ENCODE measurements at regions not wholly inside any gene's neighbourhood (a gene's known extent, or its start where the extent isn't known, plus 50 kb on each side); places are given as distances from the start of the nearest gene placed in this dataset.

DNA sequence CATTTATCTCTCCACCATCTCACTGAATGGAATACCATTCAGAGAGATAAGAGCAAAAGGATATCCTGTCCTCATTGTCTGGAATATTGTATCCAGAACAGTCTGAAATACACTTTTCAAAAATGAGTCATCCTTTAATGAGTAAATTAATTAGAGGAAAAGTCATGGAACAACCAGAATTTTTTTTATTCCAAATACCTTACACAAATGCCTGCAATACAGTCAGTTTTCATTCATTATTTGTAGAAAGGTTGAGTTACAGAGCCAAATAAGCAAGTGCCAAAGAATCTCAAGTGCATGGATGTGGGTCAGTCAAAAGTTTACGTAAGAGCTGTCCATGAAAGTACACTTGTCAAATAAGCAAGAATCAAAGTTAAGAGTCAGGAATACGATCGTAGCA, 482.6 kb downstream of the IPMK start:
- no peak for DNase-seq

DNA sequence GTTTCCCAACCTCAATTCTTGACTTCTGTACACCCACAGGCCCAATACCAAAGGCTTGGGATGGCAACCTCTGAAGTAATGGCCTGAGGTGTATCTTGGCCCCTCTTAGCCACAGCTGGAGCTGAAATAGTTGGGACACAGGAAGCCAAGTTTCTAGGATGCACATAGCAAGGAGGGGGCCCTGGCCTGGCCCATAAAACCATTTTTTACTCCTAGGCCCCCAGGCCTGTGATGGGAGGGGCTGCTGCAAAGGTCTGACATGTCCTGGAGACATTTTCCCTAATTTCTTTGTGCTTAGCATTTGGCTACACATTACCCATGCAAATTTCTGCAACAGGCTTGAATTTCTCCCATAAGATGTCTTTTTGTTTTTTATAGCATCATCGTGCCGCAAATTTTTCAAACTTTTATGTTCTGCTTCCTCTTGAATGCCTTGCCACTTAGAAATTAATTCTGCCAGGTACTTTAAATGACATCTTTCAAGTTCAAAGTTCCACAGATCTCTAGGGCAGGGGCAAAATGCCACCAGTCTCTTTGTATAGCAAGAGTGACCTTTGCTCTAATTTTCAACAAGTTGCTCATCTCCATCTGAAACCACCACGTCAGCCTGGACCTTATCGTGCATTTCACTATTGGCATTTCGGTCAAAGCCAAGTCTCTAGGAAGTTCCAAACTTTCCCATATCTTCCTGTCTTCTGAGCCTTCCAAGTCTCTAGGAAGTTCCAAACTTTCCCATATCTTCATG, 490.8 kb downstream of the IPMK start:
- DNase-seq: no peak

DNA sequence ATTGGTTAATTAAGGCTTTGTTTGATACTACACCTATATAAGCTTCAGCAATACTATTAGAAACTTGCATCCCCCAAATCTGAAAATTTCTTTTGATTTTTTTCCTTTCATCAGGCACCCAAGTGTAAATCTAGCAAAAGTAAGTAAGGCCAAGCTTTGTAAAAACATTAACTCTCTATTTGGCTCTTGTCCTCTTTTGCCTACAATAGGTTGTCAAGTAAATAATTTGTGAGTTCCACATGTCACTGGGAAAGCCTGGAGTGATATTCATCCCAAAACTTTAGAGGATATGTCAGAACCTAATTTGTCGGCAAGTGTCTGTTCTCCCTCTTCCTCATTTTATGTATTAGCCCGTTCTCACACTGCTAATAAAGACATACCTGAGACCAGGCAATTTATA, 492.4 kb downstream of the IPMK start:
- no peak for DNase-seq

DNA sequence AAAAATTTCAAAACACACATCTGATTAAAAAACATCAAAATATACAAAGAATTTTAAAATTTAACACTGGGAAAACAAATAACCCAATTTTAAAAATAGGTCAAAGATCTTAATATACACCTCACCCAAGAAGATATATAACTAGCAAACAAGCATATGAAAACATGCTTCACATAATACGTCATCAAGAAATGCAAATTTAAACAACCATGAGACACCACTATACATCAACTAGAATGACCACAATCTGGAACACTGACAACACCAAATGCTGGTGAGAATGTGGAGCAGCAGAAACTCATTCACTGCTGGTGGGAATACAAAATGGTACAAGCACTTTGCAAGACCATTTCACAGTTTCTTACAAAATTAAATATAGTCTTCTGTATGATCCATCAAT, 498.4 kb downstream of the IPMK start:
- no peak for DNase-seq

DNA sequence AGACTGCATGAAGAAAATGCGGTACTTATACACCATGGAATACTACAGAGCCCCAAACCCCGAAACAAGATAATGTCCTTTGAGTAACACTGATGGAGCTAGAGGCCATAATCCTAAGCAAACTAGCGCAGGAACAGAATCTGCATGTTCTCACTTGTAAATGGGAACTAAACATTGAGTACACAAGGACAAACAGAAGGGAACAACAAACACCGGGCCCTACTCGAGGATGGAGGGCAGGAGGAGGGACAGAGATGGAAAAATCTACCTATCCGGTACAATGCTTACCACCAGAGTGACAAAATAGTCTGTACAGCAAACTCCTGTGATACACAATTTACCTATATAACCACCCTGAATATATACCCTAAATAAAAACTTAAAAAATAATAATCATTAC, 507.9 kb downstream of the IPMK start:
- DNase-seq: no peak

DNA sequence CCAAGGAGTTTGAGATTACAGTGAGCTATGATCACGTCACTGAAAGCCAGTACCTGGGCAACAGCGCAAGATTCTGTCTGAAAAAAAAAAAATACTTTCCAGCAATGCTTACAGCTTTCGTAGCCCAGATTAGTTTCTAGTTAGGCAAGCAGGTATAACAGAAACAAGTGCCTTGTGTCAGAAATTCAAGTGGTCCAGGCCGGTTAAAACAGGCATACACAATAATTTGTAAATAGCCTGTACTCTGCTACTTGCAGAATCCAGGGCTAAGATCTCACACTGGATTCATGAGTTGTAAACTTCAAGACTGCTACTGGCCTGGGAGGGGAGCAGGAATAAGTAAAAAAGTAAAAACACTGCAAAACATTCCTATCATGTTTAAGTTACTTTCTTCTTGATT, 512.9 kb downstream of the IPMK start:
- no peak for DNase-seq

DNA sequence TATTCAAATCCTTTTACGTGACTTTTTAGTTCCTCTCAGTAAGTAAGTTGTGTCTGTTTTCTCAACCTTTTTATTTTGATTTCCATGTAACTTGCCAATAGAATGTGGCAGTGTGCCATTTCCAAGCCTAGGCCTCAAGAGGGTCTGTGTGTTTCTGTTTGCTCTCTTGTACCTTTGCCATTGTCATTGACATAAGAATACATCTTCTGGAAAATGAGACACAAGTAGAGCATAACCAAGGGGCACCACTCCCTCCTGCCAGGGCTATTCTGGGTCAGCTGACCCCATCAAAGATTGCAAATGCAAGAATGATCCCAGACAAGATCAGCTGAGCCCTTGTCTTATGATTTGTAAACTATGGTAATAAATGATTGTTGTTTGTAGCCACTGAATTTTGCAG, 524.0 kb downstream of the IPMK start:
- peak; percentile 56 for DNase-seq

DNA sequence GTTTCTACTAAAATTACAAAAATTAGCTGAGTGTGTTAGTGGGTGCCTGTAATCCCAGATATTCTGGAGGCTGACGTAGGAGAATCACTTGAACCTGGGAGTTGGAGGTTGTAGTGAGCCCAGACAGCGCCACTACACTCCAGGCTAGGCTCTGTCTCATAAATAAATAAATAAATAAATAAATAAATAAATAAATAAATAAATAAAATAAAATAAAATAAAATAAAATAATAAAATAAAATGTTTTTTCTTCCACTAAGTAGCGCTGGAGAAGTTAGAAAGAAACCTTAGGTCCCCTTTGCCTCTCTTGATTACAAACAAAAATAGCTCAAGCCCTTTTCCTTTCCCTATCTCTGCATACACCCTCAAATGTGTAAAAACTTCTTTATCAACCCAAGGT, 525.9 kb downstream of the IPMK start:
- no peak for DNase-seq

DNA sequence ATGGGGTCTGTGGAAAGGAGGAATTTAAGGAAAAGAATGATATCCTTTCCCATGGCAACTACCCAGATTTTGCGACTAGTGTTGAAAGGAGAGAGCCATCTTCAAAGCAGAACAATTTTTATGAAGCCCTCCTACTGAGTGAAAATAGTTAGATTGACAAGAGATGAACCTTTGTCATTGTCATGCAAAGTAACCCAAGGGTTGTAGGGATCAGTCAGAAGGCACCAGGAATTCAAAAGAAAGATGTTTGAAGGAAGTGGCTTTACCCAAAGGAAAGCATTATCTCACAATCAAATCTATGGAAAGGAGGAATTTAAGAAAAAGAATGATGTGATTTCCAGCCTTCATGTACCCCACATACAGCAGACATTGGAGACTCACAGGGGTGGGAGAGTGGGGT, 544.4 kb downstream of the IPMK start:
- no peak for DNase-seq

DNA sequence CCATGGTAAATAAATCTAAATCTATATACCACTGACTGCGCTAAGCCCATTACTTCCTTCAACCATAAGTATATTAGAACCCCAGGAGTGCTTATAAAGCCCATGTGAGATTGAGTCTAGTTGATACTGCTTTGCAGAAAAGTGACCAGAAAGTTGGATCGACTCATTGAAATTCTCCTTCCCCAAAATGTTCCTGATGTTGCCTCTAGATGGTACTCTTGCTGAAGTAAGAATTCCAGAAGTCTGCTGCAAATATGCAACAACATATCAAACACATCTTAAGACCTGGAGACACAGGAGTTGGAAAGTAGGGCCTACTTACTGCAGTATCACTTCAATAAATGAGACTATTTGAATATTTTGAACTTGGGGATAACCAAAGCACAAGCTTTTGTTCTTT, 550.8 kb downstream of the IPMK start:
- no peak for DNase-seq

DNA sequence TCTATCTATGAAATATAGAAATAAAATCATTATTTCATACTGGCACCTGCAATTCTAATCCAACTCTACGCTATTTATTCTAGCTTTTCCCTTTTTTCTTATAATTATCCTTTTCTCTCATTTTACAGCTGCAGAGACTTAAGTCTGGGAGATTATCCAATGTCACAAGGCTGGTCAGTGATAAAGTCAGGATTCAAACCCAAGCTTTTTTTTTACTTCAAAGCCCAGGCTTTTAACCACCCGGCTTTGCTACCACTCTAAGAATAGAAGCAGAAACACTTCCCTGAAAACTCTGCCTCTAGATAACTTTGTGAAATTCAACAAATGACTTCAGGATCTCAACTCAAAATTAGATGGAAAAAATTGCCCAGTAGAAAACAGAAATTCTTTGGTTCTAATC, 552.5 kb downstream of the IPMK start:
- no peak for DNase-seq

DNA sequence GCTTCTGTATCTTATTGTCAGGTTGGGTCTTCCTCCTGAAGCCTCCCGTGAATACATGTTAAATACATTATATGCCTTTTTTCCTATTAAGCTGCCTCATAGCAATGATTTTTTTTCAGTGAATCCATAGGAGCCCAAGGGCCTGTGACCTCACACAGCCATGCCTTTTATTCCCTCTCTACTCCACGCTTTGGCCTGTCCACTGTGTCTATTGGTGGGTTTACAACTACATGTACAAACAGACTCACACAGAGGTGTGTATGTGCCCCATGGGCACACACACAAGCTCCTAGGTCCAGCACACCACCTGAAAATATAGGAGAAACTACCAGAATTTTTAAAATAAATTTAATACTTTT, 560.4 kb downstream of the IPMK start:
- DNase-seq: no peak

DNA sequence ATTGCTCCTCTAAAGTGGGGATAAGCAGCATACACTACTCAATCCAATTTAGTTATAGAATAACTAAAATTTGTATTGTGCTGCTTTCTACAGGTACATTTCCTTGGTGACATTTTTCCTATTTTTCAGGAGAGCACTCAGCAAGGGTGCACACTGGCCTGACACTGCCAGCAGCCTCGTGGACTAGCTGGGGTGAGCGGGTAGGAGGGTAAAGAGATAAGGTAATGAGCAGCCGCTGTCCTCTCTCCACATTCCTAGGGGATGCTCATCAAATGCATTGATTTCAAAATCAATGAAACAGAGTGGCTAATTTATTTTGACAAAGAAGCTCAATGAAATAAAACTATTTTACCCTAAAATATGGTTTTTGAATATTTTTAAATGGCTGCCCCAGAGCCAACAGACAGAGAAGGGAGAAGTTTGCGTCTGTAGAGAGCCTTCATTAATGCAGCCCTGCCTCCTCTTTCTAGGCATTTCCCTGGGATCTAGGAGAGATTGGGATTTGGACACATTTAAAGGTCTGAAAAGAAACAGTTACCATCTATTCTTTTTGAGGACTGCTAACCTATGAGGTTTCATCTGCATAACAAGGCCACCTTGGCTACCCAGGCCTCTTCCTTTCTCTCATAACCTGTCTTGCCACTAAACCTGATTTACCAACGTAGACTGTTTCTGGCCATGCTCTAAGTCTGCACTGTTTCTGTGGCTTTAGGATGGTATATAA, 561.0 kb downstream of the IPMK start:
- no peak for DNase-seq

DNA sequence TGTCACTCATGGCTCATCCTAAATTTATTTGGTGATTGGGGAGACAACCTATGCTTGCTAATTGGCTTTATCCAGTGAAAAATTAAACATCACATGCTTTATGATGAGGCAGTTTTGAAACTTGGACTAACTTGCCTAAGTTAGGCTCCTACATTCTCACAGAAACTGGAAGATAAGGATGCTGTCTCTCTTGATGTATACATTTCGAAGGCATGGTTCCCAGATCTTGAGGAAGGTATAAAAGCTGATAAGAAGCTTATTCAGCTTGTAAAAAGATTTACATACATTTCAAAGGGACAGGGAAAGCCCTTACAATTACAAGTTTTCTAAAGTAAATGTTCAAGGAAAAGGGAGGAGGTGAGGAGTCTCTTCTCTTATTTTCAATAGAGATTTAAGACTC, 561.7 kb downstream of the IPMK start:
- DNase-seq: no peak

DNA sequence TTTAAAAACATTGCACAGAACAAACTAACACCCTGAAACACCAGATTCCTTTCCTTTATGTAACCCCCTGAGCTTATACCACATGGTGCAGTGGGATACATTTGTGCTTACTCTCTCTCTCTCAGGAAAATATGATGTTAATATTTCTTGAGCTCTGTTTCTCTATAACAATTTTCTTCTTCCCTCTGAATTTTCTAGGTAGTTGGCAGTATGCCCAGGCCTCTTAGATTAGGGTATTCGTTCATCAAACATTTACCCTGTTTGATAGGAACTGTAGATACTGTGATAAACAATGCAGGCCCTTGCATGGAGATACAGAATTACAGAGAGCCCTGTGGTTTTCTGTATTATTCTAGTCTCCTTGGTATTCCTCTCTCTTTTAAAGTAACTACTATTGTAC, 567.8 kb downstream of the IPMK start:
- DNase-seq: peak; percentile 43

DNA sequence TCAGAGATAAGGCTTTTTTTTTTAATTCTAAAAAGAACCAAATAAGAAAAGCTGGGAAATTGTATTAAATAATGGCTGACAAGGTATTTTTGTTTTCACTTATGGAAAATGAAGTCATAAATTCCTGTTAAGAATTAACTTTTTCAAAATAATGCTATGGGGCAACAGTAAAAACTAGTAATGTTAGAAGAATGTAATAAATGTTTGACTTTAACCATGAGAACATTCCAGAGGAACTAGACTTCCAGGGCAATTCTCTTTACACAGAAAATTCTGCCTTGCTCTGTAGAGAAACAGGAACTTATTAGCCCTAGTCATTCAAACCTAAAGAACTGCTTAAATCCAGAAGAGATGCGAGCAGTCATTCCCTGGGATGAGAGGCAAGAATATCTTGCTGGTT, 571.1 kb downstream of the IPMK start:
- no peak for DNase-seq

DNA sequence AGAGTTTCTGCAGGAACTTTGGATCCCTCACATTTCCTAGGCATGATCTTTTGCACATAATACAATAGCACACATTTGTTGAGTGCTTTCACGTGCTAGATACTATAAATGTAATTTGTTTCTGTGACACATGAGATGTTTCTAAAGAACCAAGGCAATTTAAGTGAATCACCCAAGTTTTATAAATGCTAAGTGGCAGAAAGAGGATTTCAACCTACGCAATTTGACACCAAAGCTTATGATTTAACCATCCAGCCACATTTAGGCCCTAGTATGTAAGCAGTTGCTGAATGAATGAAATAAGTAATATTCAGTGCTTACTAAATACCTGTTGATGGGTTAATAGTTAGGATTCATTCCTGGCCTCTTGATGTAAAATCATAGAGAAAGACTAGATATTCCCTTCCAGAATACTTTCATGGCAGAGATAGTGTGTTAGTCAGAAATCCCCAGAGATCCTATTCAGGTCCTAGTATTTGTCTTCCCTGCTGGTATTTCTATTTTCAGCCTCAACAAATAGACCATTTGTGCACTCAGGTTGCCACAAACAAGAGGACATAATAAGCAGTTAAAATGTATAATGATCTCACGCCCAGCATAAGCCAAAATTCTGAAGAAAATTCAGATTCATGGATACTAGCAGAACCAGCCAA, 572.6 kb downstream of the IPMK start:
- peak; percentile 71 for DNase-seq

DNA sequence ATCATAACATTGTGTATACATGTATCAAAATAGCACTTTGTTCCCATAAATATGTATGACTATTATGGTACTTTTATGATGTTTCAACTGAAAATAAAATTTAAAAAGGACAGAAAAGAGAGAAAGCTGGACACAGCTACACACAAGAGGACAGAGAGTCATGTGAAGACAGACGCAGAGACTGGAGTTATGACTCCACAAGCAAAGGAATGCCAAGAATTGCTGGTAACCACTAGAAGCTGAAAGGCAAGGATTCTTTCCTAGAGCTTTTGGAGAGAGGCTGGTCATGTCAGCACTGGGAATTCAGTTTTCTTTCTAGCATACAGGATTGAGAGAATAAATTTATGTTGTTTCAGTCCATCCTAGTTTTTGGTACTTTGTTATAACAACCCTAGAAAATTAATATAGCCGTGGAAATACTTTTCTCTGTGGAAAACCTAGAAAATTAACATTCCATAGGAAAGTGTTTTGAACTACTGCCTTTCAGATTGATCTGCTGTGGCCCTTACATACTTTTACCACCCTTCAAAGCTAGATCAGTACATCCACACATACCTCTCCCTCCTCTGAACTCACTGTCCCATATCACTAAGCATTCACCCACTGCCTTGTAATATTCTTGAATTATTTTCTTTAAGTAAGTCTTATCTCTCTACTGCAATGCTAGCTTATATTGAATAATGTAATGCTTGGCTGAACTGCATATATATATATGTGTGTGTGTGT, 575.3 kb downstream of the IPMK start:
- no peak for DNase-seq

DNA sequence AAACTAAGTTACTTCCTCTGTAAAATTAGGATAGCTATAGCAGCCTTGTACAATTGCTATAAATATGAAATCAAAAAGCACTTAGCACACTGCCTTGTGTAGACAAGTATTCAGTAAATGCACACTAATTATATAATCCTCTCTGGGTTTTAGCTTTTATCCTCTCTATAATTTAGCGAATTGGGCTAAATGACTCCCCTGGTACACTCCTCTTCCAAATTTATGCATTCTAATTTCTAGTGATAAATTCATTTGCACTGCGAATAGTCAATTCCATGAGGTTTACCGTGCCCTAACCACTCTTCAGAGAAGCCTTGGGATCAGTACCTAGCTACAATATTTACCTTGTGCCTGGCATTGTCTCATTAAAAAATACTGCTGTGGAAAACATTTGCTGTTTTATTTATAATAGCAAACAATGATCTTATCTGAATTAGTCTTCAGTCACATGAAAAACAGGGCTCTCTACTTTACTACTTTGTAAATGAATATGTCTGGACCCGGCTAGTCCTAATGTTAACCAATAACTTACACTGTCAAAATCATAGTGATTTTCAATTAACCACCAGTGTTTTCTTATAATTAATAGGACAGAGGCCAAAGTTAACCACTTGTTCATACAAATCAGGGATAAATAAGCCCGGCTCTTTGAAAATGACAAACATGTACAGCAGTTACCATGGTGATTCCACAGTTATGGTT, 577.9 kb downstream of the IPMK start:
- peak; percentile 0 for DNase-seq

DNA sequence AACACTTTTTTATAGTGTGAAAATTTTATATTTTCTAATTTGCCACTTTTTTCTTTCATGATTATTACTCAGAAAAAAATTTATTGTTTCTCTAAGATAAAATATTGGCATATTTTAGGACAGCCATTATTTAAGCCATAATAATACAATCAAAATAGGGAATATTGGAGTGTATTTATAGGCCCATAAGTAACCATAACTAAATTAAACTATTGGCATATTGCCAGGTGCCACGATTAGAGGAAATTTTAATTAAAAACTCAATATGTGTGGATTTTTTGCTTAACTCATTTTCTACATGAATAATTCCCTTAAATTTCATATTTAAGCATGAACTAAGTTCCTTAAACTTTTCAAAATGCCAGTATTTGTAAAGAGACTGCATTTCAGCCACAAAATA, 587.8 kb downstream of the IPMK start:
- DNase-seq: no peak

DNA sequence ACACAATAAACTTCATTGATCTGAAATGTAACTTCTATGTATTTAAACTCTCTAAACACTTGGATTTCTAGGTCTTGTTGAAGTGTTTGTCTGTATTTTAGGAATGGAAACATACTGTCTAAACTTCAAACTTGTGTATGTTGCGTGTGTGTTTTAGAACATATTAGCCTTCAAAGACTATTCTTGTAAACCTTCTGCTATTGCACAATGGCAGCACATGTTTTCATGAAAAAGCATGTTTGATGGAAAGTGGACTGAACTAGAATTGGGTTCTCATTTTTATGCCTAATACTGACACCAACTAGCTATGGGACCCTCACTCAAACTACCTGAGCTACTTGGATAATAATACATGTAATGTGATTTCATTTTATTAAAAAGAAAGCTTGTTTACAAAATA, 592.6 kb downstream of the IPMK start:
- no peak for DNase-seq

DNA sequence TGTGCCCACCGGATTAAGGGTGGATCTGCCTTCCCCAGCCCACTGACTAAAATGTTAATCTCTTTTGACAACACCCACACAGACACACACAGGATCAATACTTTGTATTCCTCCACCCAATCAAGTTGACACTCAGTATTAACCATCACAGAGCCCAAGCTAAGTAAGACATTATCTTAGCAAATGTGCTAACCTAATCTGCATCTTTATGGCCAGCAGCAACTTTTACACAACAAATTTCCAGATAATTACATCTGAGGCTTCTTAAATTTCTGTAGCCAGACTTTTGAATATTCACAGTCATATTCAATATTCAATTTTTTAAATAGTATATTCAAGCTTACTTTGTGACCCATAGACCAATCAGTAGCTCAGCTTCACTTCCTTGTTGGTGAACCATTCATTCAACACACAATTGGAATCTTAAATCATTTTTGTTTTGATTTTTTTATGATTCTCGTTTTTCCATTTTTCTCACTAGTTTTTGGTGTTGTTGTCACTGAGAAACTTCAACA, 594.2 kb downstream of the IPMK start:
- DNase-seq: no peak

DNA sequence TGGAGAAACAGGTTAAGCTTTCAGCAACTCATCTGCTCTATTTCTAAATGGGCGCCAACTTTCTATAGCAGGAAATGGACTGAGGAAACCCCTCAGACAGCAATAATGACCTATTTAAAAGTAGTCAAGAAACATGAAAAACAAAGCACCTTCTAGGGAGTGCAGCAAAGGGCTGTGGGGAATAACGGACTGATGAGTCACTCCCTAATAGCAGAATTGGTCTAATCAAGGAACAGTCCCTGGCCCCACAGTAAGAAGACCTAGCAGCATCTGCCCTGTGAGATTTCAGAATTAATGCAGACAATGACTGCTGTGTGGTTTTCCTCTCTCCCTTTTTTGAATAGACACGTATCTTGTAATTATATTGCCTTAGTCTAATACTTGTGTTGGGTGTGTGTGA, 602.9 kb downstream of the IPMK start:
- DNase-seq: no peak

Data from NCI-H345 (cell line).